ENCODE measurements at regions not wholly inside any gene's neighbourhood (a gene's known extent, or its start where the extent isn't known, plus 50 kb on each side); places are given as distances from the start of the nearest gene placed in this dataset.
A peak's percentile ranks its signal among the peaks of the same experiment; 100 is the strongest.

- TF ChIP-seq RARB (CRISPR knock-in tag; IDR thresholded peaks at IDR 0.05) (no peak), OSR1 (CRISPR knock-in tag; IDR thresholded peaks at IDR 0.05) (no peak), ZNF70 (CRISPR knock-in tag; IDR thresholded peaks at IDR 0.05) (no peak), GLIS3 (CRISPR knock-in tag; IDR thresholded peaks at IDR 0.05) (no peak), ZFP3 (CRISPR knock-in tag; IDR thresholded peaks at IDR 0.05) (no peak), ZNF8 (CRISPR knock-in tag; IDR thresholded peaks at IDR 0.05) (no peak), TCF4 (CRISPR knock-in tag; IDR thresholded peaks at IDR 0.05; ENCODE audit: borderline replicate concordance) (no peak), ZNF565 (CRISPR knock-in tag; conservative IDR thresholded peaks at IDR 0.05; ENCODE audit: low read depth) (no peak), ARNTL (CRISPR knock-in tag; IDR thresholded peaks at IDR 0.05; ENCODE audit: borderline replicate concordance, low read depth) (no peak), SNAI2 (CRISPR knock-in tag; IDR thresholded peaks at IDR 0.05) (no peak), CSRNP3 (CRISPR knock-in tag; IDR thresholded peaks at IDR 0.05) (no peak), ZC3H10 (CRISPR knock-in tag; IDR thresholded peaks at IDR 0.05) (no peak)
- ATAC-seq = 0 out of 3 replicates have a peak, but pooled peaks have one; percentile 16
Measured at GRCh38 chr4:117434424-117434823, 349.0 kb upstream of the TRAM1L1 start.

GRCh38 chr4:117447925-117448324, 362.5 kb upstream of the TRAM1L1 start:
- ATAC-seq = no peak
- TF ChIP-seq SNAI2 (CRISPR knock-in tag; IDR thresholded peaks at IDR 0.05) (no peak), OSR1 (CRISPR knock-in tag; IDR thresholded peaks at IDR 0.05) (no peak), GLIS3 (CRISPR knock-in tag; IDR thresholded peaks at IDR 0.05) (no peak), CSDC2 (CRISPR knock-in tag; IDR thresholded peaks at IDR 0.05) (no peak), TCF4 (CRISPR knock-in tag; IDR thresholded peaks at IDR 0.05; ENCODE audit: borderline replicate concordance) (no peak), CREB5 (CRISPR knock-in tag; IDR thresholded peaks at IDR 0.05; ENCODE audit: low read depth) (no peak), ESRRG (CRISPR knock-in tag; IDR thresholded peaks at IDR 0.05) (no peak)

- ATAC-seq = no peak
Measured at GRCh38 chr4:117455088-117455487, 369.7 kb upstream of the TRAM1L1 start.

More at GRCh38 chr4:117455088-117455487, 369.7 kb upstream of the TRAM1L1 start:
- TF ChIP-seq TCF4 (CRISPR knock-in tag; IDR thresholded peaks at IDR 0.05; ENCODE audit: borderline replicate concordance) (no peak), SNAI2 (CRISPR knock-in tag; IDR thresholded peaks at IDR 0.05) (no peak), ZNF8 (CRISPR knock-in tag; IDR thresholded peaks at IDR 0.05) (no peak), ZNF70 (CRISPR knock-in tag; IDR thresholded peaks at IDR 0.05) (no peak), CSDC2 (CRISPR knock-in tag; IDR thresholded peaks at IDR 0.05) (no peak), TOX (CRISPR knock-in tag; IDR thresholded peaks at IDR 0.05; ENCODE audit: borderline replicate concordance) (no peak), ZFP3 (CRISPR knock-in tag; IDR thresholded peaks at IDR 0.05) (no peak), PATZ1 (CRISPR knock-in tag; IDR thresholded peaks at IDR 0.05; ENCODE audit: borderline replicate concordance) (no peak), TSHZ2 (CRISPR knock-in tag; IDR thresholded peaks at IDR 0.05) (no peak), ZC3H10 (CRISPR knock-in tag; IDR thresholded peaks at IDR 0.05) (no peak), BACH2 (CRISPR knock-in tag; IDR thresholded peaks at IDR 0.05; ENCODE audit: borderline replicate concordance) (no peak), OSR1 (CRISPR knock-in tag; IDR thresholded peaks at IDR 0.05) (no peak)
- TF ChIP-seq, protein P1, sequence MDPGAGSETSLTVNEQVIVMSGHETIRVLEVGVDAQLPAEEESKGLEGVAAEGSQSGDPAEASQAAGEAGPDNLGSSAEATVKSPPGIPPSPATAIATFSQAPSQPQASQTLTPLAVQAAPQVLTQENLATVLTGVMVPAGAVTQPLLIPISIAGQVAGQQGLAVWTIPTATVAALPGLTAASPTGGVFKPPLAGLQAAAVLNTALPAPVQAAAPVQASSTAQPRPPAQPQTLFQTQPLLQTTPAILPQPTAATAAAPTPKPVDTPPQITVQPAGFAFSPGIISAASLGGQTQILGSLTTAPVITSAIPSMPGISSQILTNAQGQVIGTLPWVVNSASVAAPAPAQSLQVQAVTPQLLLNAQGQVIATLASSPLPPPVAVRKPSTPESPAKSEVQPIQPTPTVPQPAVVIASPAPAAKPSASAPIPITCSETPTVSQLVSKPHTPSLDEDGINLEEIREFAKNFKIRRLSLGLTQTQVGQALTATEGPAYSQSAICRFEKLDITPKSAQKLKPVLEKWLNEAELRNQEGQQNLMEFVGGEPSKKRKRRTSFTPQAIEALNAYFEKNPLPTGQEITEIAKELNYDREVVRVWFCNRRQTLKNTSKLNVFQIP (CRISPR knock-in tag; IDR thresholded peaks at IDR 0.05; ENCODE audit: borderline replicate concordance, low read depth) = no peak
